Esophagus squamous epithelium (tissue), 5 donors: ENCODE measurements at regions not wholly inside any gene's neighbourhood (a gene's known extent, or its start where the extent isn't known, plus 50 kb on each side); places are given as distances from the start of the nearest gene placed in this dataset.
"Not testable (repeated sequence)": the region's sequence is repeated elsewhere in the genome, so short reads cannot be mapped to it uniquely, and the experiment has no call there.

ENCODE experiments used
- DNase-seq: peaks from one replicate; lab custom pipeline; 2025; lab: John Stamatoyannopoulos, UW
- H3K27ac ChIP-seq, 4 donors: fragments of 200-600 bp; sonication (generic); one replicate each; pipeline ENCODE4 v1.5.1; 2016 to 2019; ENCODE audit warnings: mild to moderate bottlenecking in 1 of 4
- H3K27me3 ChIP-seq, 4 donors: fragments of 200-600 bp; sonication (generic); 1 replicate in 3 of 4; 2 replicates in 1 of 4; pipeline versions ENCODE4 v1.5.1 to v1.6.0; 2017 to 2021; ENCODE audit warnings: antibody characterized with exemption in 1 of 4
- H3K36me3 ChIP-seq, 3 donors: fragments of 200-600 bp; sonication (generic); one replicate each; pipeline ENCODE4 v1.5.1; 2016 to 2019
- H3K4me1 ChIP-seq, 3 donors: fragments of 200-600 bp; sonication (generic); one replicate each; pipeline ENCODE4 v1.5.1; 2017 to 2019
- H3K4me3 ChIP-seq, 4 donors: fragments of 200-600 bp; sonication (generic); 1 replicate in 3 of 4; 2 replicates in 1 of 4; pipeline ENCODE4 v1.5.1; 2016 to 2019; ENCODE audit warnings: mild to moderate bottlenecking in 2 of 4, moderate library complexity in 1 of 4
- H3K9me3 ChIP-seq, 3 donors: fragments of 200-600 bp; sonication (generic); one replicate each; pipeline ENCODE4 v1.5.1; 2016 to 2019
- POLR2A ChIP-seq, 4 donors: fragments of 450-650 bp; IDR thresholded peaks; one replicate each; pipeline ENCODE4 v1.6.1; 2017; ENCODE audit warnings: antibody characterized with exemption in 4 of 4, mild to moderate bottlenecking in 4 of 4, moderate library complexity in 3 of 4
- WGBS, 2 donors: methylation state at CpG; one replicate each; pipeline ENCODE4 v1.1.5; 2018; 5-methylcytosine and 5-hydroxymethylcytosine counted together
- intact Hi-C: fragments of 100-400 bp; cut with DNase I; formaldehyde crosslinking; loops from one replicate; pipeline ENCODE4 v1.15.0; 2022
- TF ChIP-seq, protein P1 (sequence below), 6 experiments: fragments of 450-650 bp in 4 of 6; fragments of 200-600 bp in 2 of 6; sonication (generic) in 2 of 6; IDR thresholded peaks; one replicate each; pipeline ENCODE4 v1.5.1; 2016 to 2019; ENCODE audit warnings: antibody characterized with exemption in 6 of 6, mild to moderate bottlenecking in 4 of 6, moderate library complexity in 4 of 6
- donor health status: DM: yes; HTN: yes; CAD: no.

DNA sequence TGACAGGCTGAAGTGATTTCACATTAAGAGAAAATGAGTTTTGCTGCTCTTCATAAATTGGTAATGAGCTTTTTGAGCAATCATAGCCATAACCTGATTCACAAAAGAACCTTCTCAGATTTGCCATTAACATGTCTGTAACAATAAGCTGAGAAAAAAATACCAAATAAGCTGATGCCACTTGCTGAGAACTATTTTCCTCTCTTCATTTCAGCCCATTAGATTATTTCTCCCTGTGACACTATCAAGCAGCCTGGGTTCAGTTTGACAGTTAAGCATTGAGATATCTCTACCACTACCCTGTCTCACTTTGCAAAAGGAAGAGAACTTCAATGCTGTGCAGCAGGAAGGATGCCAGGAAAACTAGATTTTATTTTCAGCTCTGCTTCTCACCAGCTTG, 673.9 kb downstream of the TRIB2 start:
- Histone ChIP-seq H3K4me1 (no peaks in the 10 kb centered on the region), H3K27ac (no peak overlapping the region), H3K9me3 (no peaks in the 10 kb centered on the region), H3K4me3 (no peak overlapping the region), H3K27me3 (no peaks in the 10 kb centered on the region), H3K36me3 (no peaks in the 10 kb centered on the region)
- TF ChIP-seq, protein P1, sequence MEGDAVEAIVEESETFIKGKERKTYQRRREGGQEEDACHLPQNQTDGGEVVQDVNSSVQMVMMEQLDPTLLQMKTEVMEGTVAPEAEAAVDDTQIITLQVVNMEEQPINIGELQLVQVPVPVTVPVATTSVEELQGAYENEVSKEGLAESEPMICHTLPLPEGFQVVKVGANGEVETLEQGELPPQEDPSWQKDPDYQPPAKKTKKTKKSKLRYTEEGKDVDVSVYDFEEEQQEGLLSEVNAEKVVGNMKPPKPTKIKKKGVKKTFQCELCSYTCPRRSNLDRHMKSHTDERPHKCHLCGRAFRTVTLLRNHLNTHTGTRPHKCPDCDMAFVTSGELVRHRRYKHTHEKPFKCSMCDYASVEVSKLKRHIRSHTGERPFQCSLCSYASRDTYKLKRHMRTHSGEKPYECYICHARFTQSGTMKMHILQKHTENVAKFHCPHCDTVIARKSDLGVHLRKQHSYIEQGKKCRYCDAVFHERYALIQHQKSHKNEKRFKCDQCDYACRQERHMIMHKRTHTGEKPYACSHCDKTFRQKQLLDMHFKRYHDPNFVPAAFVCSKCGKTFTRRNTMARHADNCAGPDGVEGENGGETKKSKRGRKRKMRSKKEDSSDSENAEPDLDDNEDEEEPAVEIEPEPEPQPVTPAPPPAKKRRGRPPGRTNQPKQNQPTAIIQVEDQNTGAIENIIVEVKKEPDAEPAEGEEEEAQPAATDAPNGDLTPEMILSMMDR (IDR thresholded peaks at IDR 0.05): no peak
- TF ChIP-seq POLR2A (IDR thresholded peaks at IDR 0.05): no peak
- intact Hi-C loops: no loop called here
- no peak for DNase-seq

DNA sequence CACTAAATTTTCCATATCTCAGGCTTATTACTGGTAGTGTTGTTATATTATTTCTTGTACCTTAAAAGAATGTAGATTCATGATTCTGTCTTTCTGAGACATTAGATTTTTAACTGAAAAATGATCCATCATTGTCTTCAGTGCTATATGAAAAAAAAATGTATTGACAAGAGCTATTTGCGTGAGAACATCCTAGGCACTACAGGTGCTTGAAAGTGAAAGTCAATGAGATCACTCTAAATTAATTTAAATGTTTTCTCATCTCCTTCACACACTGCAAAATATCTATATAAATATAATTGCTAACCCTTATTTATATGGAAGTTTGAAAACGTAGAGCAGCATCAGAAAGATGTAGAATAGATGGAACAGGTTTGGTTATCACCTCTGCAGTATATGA, 684.6 kb downstream of the TRIB2 start:
- 56 to 63% methylated on average over 2 of the region's 2 CpGs for WGBS, 2 donors
- intact Hi-C loops: no loop called here
- no peaks in the 10 kb centered on the region for H3K4me1 ChIP-seq
- no peaks in the 10 kb centered on the region for H3K27me3 ChIP-seq
- H3K9me3 ChIP-seq: no peaks in the 10 kb centered on the region
- TF ChIP-seq, protein P1 (IDR thresholded peaks at IDR 0.05): no peak
- no peak for TF ChIP-seq POLR2A (IDR thresholded peaks at IDR 0.05)
- DNase-seq: no peak
- no peaks in the 10 kb centered on the region for H3K36me3 ChIP-seq
- H3K27ac ChIP-seq: no peak overlapping the region
- H3K4me3 ChIP-seq: no peak overlapping the region

DNA sequence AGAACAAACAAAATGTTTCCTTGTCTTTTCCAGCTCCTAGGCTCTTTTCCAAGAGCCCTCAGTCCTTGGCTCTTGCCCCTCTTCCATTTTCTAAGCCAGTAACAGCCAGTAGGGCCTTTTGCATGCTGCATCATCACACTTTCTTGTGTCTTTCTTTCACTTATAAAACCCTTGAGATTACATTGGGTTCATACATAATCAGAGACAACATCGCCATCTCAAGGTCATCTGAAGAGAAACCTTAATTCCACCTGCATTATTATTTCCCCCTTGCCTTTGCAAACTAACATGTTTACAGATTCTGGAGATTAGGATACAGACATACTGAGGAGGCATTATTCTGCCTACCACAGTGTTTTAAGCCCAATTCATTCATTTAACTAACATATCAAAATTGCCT, 697.3 kb downstream of the TRIB2 start:
- no peak for DNase-seq
- H3K4me3 ChIP-seq: no peak overlapping the region
- H3K27me3 ChIP-seq: no peaks in the 10 kb centered on the region
- no peaks in the 10 kb centered on the region for H3K4me1 ChIP-seq
- H3K27ac ChIP-seq: no peak overlapping the region
- WGBS, 2 donors: 73 to 75% methylated on average over 1 of the region's 1 CpG
- no peak for TF ChIP-seq POLR2A (IDR thresholded peaks at IDR 0.05)
- TF ChIP-seq, protein P1 (IDR thresholded peaks at IDR 0.05): no peak
- H3K36me3 ChIP-seq: no peaks in the 10 kb centered on the region
- intact Hi-C loops: no loop called here
- H3K9me3 ChIP-seq: no peaks in the 10 kb centered on the region

DNA sequence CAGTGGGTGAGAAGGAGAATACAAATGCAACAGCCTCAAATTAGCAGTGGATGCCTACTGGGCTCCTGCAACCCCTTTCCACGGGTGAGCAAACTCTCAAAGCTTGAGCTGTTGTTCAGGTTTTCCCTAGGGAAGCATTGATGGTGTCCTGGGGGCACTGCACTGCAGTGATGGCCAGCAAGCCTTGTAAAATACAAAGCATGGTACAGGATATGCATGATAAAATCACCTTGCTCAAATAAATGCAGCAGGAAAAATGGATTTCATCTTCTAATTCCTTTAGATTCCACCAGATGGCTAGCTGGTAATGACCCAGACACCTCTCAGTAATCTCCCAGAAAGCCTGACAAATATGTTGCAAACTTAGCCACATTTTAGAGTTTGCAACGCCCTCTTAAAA, 698.2 kb downstream of the TRIB2 start:
- no peak for DNase-seq
- intact Hi-C loops: no loop called here
- WGBS, 2 donors: 20 to 22% methylated on average over 2 of the region's 2 CpGs
- no peaks in the 10 kb centered on the region for H3K4me1 ChIP-seq
- H3K4me3 ChIP-seq: no peak overlapping the region
- no peak overlapping the region for H3K27ac ChIP-seq
- no peaks in the 10 kb centered on the region for H3K9me3 ChIP-seq
- no peaks in the 10 kb centered on the region for H3K36me3 ChIP-seq
- no peaks in the 10 kb centered on the region for H3K27me3 ChIP-seq
- TF ChIP-seq POLR2A (IDR thresholded peaks at IDR 0.05): no peak
- TF ChIP-seq, protein P1 (IDR thresholded peaks at IDR 0.05): no peak

DNA sequence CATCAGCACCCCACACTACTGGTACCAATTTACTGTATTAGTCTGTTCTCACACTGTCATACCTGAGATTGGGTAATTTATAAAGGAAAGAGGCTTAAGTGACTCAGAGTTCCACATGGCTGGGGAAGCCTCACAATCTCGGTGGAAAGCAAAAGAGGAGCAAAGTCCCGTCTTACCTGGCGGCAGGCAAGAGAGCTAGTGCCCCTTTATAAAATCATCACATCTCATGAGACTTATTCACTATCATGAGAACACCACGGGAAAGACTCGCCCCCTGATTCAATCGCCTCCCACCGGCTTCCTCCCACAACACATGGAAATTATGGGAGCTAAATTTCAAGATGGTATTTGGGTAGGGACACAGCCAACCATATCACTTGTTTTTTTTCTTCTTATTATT, 717.2 kb downstream of the TRIB2 start:
- intact Hi-C loops: no loop called here

DNA sequence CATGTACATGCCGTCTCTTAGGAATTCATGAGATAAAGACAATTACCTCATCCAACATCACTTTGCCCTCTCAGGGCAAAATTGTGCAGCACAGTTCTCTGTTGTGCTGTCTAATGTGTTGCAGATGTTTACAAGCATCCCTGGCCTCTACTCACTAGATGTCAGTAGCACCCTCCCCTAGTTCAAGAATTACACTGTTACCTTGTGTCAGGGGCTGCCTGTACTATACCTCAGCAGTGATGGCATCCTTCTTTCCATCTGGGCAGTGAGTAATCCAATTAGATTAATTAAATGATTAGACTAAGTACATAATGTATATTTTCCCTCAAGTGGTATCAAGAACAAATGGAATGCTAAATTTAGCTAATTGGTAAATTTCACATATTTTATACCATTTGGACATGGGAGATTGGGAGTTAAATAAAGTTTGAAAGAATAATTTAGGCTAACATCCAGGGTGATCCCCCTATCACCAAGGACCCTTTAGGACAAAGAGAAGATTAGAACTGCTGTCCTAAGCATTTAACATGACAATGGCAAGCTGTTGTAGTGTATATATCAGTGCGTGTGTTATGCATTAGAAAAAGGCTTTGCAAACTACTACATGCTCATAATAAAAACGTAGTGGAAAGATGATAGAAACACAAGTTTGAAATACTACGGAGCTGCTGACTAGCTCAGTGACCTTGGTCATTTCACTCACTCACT, 727.0 kb downstream of the TRIB2 start:
- H3K9me3 ChIP-seq, H3K27ac ChIP-seq, H3K4me3 ChIP-seq, DNase-seq, intact Hi-C loops, H3K27me3 ChIP-seq, H3K4me1 ChIP-seq, H3K36me3 ChIP-seq: not testable (repeated sequence)
- 48 to 54% methylated on average over 4 of the region's 4 CpGs for WGBS, 2 donors

More for the DNA sequence above, 717.2 kb downstream of the TRIB2 start:
- H3K4me3 ChIP-seq: no peak overlapping the region
- no peak for DNase-seq
- no peak for TF ChIP-seq POLR2A (IDR thresholded peaks at IDR 0.05)
- TF ChIP-seq, protein P1 (IDR thresholded peaks at IDR 0.05): no peak
- peaks cover 0 to 3% (median 0%) of the 10 kb centered on the region in 3 donors for H3K4me1 ChIP-seq
- no peaks in the 10 kb centered on the region for H3K36me3 ChIP-seq
- H3K27ac ChIP-seq: no peak overlapping the region
- 83 to 89% methylated on average over 7 of the region's 7 CpGs for whole genome bisulfite sequencing, 2 donors
- no peaks in the 10 kb centered on the region for H3K27me3 ChIP-seq
- no peaks in the 10 kb centered on the region for H3K9me3 ChIP-seq
